GM23338 (cell line): ENCODE measurements at regions not wholly inside any gene's neighbourhood (a gene's known extent, or its start where the extent isn't known, plus 50 kb on each side); places are given as distances from the start of the nearest gene placed in this dataset.

Experiments
- ATAC-seq: fragments of 200-7000 bp; cut with Tn5 transposase; 3 replicates; pipeline ENCODE4 v1.9.1; 2020
- DNase-seq: peaks from one replicate; pipeline ENCODE4 v3.0.0-alpha.2; 2015; ENCODE audit warnings: low spot score
- H2AFZ ChIP-seq: fragments of 200-600 bp; sonication (generic); 2 replicates; pipeline ENCODE4 v1.8.0; 2016; ENCODE audit warnings: antibody characterized with exemption, mild to moderate bottlenecking, moderate library complexity
- H3F3A ChIP-seq: fragments of 200-600 bp; sonication (generic); replicated peaks from 2 replicates; pipeline ENCODE4 v1.8.0; 2017; ENCODE audit warnings: antibody characterized with exemption, mixed run types, low read depth
- H3K27ac ChIP-seq: fragments of 200-600 bp; sonication (generic); 2 replicates; pipeline ENCODE4 v1.6.1; 2016; ENCODE audit warnings: low read depth
- H3K27me3 ChIP-seq: fragments of 200-600 bp; sonication (generic); 2 replicates; pipeline ENCODE4 v1.8.0; 2016; ENCODE audit warnings: mild to moderate bottlenecking, mixed run types, moderate library complexity; ENCODE audit not compliant: insufficient read depth
- H3K36me3 ChIP-seq: fragments of 200-600 bp; sonication (generic); 2 replicates; pipeline ENCODE4 v1.8.0; 2016; ENCODE audit warnings: mild to moderate bottlenecking; ENCODE audit not compliant: insufficient read depth
- H3K4me1 ChIP-seq: fragments of 200-600 bp; sonication (generic); 2 replicates; pipeline ENCODE4 v1.8.0; 2016; ENCODE audit warnings: mild to moderate bottlenecking, moderate library complexity; ENCODE audit not compliant: insufficient read depth
- H3K4me2 ChIP-seq: fragments of 200-600 bp; sonication (generic); 2 replicates; pipeline ENCODE4 v1.7.1; 2017; ENCODE audit warnings: mixed run types
- H3K4me3 ChIP-seq: fragments of 200-600 bp; sonication (generic); 2 replicates; pipeline ENCODE4 v1.6.1; 2016; ENCODE audit warnings: mixed run types
- H3K79me2 ChIP-seq: fragments of 200-600 bp; sonication (generic); replicated peaks from 2 replicates; pipeline ENCODE4 v1.8.0; 2017; ENCODE audit warnings: mild to moderate bottlenecking; ENCODE audit not compliant: insufficient read depth
- H3K9me2 ChIP-seq: fragments of 200-600 bp; sonication (generic); 2 replicates; pipeline ENCODE4 v1.8.0; 2017; ENCODE audit not compliant: insufficient read depth
- H4K20me1 ChIP-seq: fragments of 200-600 bp; sonication (generic); replicated peaks from 2 replicates; pipeline ENCODE4 v1.8.0; 2017; ENCODE audit warnings: mild to moderate bottlenecking; ENCODE audit not compliant: insufficient read depth
- H3K27ac Mint-ChIP-seq: 2 replicates; pipeline ENCODE4 v1.8.0; 2020; ENCODE audit warnings: inconsistent platforms, mild to moderate bottlenecking, moderate library complexity, mixed read lengths
- H3K27me3 Mint-ChIP-seq: 3 replicates; pipeline ENCODE4 v1.8.0; 2022; ENCODE audit warnings: low read depth, mild to moderate bottlenecking, moderate library complexity, mixed read lengths, inconsistent platforms; ENCODE audit not compliant: insufficient read depth, poor library complexity
- H3K36me3 Mint-ChIP-seq: 3 replicates; pipeline ENCODE4 v1.8.0; 2021; ENCODE audit warnings: low read depth, mild to moderate bottlenecking, inconsistent platforms, moderate library complexity, mixed read lengths
- H3K4me1 Mint-ChIP-seq: 3 replicates; pipeline ENCODE4 v1.8.0; 2020; ENCODE audit warnings: mild to moderate bottlenecking, inconsistent platforms, mixed read lengths
- H3K4me3 Mint-ChIP-seq: 3 replicates; pipeline ENCODE4 v1.8.0; 2021; ENCODE audit warnings: moderate library complexity, mild to moderate bottlenecking, inconsistent platforms, mixed read lengths
- H3K9me3 Mint-ChIP-seq: 3 replicates; pipeline ENCODE4 v1.8.0; 2020; ENCODE audit warnings: moderate library complexity, mild to moderate bottlenecking, inconsistent platforms, mixed read lengths
- CREB1 ChIP-seq: fragments of 250-450 bp; sonication (Bioruptor Pico); IDR thresholded peaks from 2 replicates; pipeline ENCODE4 v1.5.0; 2020; ENCODE audit warnings: low read depth, mild to moderate bottlenecking, moderate library complexity
- CTCF ChIP-seq, 2 experiments: fragments of 200-600 bp in 1 of 2; sonication (generic) in 1 of 2; conservative IDR thresholded peaks; 2 replicates each; pipeline versions ENCODE4 v1.5.1 to v1.6.1; 2016 to 2017; ENCODE audit warnings: antibody characterized with exemption in 2 of 2, low read depth in 2 of 2, mild to moderate bottlenecking in 2 of 2, moderate library complexity in 1 of 2
- ETS1 ChIP-seq: IDR thresholded peaks from 2 replicates; pipeline ENCODE4 v1.6.1; 2016; ENCODE audit warnings: antibody characterized with exemption
- EZH2 ChIP-seq: fragments of 200-600 bp; sonication (generic); IDR thresholded peaks from one replicate; pipeline ENCODE4 v1.8.0; 2017; ENCODE audit warnings: antibody characterized with exemption, mild to moderate bottlenecking, low read depth; ENCODE audit not compliant: unreplicated experiment
- EZH2phosphoT487 ChIP-seq: fragments of 200-600 bp; sonication (generic); IDR thresholded peaks from one replicate; pipeline ENCODE4 v1.8.1; 2018; ENCODE audit warnings: antibody characterized with exemption; ENCODE audit not compliant: unreplicated experiment
- JUNB ChIP-seq: IDR thresholded peaks from one replicate; pipeline ENCODE4 v1.6.1; 2016; ENCODE audit warnings: antibody characterized with exemption; ENCODE audit not compliant: unreplicated experiment
- NANOG ChIP-seq: IDR thresholded peaks from 2 replicates; pipeline ENCODE4 v1.6.1; 2016; ENCODE audit warnings: antibody characterized with exemption, borderline replicate concordance
- POLR2AphosphoS5 ChIP-seq: IDR thresholded peaks from 2 replicates; pipeline ENCODE4 v1.6.1; 2016; ENCODE audit warnings: antibody characterized with exemption, low read depth
- REST ChIP-seq: IDR thresholded peaks from one replicate; pipeline ENCODE4 v1.6.1; 2018; ENCODE audit warnings: antibody characterized with exemption; ENCODE audit not compliant: unreplicated experiment
- STAT1 ChIP-seq: IDR thresholded peaks from one replicate; pipeline ENCODE4 v1.6.1; 2016; ENCODE audit warnings: antibody characterized with exemption; ENCODE audit not compliant: unreplicated experiment
- ZNF114 ChIP-seq: fragments of 250-450 bp; sonication (Bioruptor Pico); IDR thresholded peaks from 2 replicates; pipeline ENCODE4 v1.5.0; 2020; ENCODE audit warnings: mild to moderate bottlenecking, moderate library complexity
- ZNF331 ChIP-seq: fragments of 250-450 bp; sonication (Bioruptor Pico); IDR thresholded peaks from 2 replicates; pipeline ENCODE4 v1.5.0; 2020; ENCODE audit warnings: low read depth, mild to moderate bottlenecking, moderate library complexity
- ZNF462 ChIP-seq: fragments of 250-450 bp; sonication (Bioruptor Pico); IDR thresholded peaks from 2 replicates; pipeline ENCODE4 v1.5.0; 2020; ENCODE audit warnings: mild to moderate bottlenecking, moderate library complexity

GRCh38 chr12:16675438-16675837 lies 69.5 kb upstream of the LMO3 start:
- Histone ChIP-seq H4K20me1 (no peaks in the 10 kb centered on the region), H3K79me2 (no peaks in the 10 kb centered on the region), H3K27ac (no peak overlapping the region), H3K9me2 (no peaks in the 10 kb centered on the region), H3K4me2 (no peak overlapping the region), H3K4me3 (no peak overlapping the region), H2AFZ (no peak overlapping the region), H3K4me1 (no peaks in the 10 kb centered on the region), H3F3A (no peaks in the 10 kb centered on the region), H3K36me3 (no peaks in the 10 kb centered on the region), H3K27me3 (no peaks in the 10 kb centered on the region)
- no peak for TF ChIP-seq REST
- no peak for TF ChIP-seq ZNF114
- no peak for TF ChIP-seq ETS1
- TF ChIP-seq JUNB: no peak
- TF ChIP-seq CTCF (conservative IDR thresholded peaks at IDR 0.05; ENCODE audit: low read depth in 2 of 2): no peak
- TF ChIP-seq ZNF331: no peak
- TF ChIP-seq STAT1: no peak
- TF ChIP-seq EZH2: no peak
- TF ChIP-seq EZH2phosphoT487: no peak
- TF ChIP-seq CREB1 (CRISPR knock-in tag): no peak
- TF ChIP-seq NANOG: no peak
- no peak for TF ChIP-seq POLR2AphosphoS5
- no peak for TF ChIP-seq ZNF462
- DNase-seq (no peak), ATAC-seq (no peak)
- Mint-ChIP-seq H3K27ac (no peak overlapping the region), H3K9me3 (no peaks in the 10 kb centered on the region), H3K36me3 (no peaks in the 10 kb centered on the region), H3K27me3 (no peaks in the 10 kb centered on the region), H3K4me1 (no peaks in the 10 kb centered on the region; the same call in 2 of the 3 replicates), H3K4me3 (no peak overlapping the region)
